GM19324 (cell line): ENCODE measurements at regions not wholly inside any gene's neighbourhood (a gene's known extent, or its start where the extent isn't known, plus 50 kb on each side); places are given as distances from the start of the nearest gene placed in this dataset.
"Not testable (repeated sequence)": the region's sequence is repeated elsewhere in the genome, so short reads cannot be mapped to it uniquely, and the experiment has no call there.

Experiments used
- ATAC-seq: cut with Tn5 transposase; IDR thresholded peaks from one replicate; pipeline ENCODE4 v1.9.1; 2021; ENCODE audit warnings: mild to moderate bottlenecking, moderate library complexity; ENCODE audit not compliant: unreplicated experiment, low FRiP score

DNA sequence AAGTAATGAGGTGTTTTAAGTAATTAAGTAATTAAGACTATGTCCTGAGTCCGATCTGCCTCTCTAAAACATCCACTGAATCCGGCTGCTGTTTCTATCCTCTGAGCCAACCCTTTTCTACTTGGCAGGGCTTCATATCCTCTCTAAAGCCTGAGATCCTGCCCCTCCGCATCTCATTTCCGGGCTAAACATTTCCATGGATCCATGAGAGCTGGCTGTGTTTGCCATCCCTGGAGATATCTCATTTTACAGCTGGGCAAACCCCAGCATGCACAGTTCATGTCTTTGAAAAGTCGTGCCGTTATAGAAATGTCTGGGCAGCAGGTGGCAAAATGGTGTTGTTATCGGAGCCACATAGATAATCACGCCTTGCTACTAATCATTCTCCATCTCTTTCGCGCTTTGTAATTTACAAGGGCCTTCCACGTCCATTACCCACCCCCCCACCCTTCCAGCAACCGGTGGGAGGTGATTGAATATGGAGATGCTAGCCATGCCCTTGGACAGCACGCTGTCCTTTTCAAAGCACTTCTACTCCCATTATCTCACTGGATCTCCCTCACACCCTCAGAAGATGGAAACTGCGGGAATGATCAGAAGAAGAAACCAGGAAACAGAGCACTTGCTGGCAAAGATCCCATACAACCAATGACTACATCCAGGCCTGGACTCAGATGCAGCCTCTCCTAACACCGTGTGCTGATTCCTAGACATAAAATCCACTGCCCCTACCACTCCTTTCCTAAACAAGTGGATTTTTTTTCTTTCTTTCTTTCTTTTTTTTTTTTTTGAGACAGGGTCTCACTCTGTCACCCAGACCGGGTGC lies 1189.2 kb downstream of the TYW1 start:
- no peak for ATAC-seq

- ATAC-seq: no peak
Measured at GRCh38 chr7:68187532-68187931, 1190.9 kb downstream of the TYW1 start.

GRCh38 chr7:68192941-68193340 lies 1196.3 kb downstream of the TYW1 start:
- ATAC-seq: no peak

DNA sequence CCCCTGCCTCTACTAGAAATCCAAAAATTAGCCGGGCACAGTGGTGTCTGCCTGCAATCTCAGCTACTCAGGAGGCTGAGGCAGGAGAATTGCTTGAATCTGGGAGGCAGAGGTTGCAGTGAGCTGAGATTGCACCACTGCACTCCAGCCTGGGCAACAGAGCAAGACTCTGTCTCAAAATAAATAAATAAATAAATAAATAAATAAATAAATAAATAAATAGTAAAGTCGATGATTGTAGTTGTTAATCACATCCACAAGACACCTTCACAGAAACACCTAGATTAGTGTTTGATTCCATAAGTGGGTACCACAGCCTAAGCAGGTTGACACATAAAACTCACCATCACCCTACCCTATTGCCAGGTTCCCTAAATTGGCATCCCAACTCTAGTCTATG lies 1199.0 kb downstream of the TYW1 start:
- not testable (repeated sequence) for ATAC-seq

GRCh38 chr7:68200051-68200670 lies 1203.5 kb downstream of the TYW1 start:
- ATAC-seq: no peak

- no peak for ATAC-seq
Measured at GRCh38 chr7:68203251-68203650, 1206.6 kb downstream of the TYW1 start.

- no peak for ATAC-seq
Measured at GRCh38 chr7:68205826-68206225, 1209.2 kb downstream of the TYW1 start.

- no peak for ATAC-seq
Measured at GRCh38 chr7:68206946-68207485, 1210.4 kb downstream of the TYW1 start.

GRCh38 chr7:68207676-68208075 lies 1211.0 kb downstream of the TYW1 start:
- ATAC-seq: no peak

DNA sequence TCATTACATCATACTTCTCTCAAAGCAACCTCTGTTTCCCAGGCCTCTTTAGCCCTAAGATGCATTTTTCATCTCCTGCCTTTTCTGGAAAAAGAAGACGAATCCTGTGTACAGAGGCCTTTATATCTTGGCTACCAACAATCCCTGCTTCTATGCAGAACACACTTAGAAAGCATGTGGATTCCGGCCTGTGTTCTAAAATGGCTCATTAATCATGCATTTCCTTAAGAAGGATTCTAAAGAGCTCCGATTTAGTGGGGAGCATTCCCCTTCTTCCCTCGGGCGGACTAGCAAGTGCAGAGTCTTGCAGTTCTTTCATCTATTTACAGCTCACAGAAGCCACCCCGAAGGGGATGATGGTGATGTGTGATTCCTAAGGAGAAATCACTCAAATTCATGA lies 1212.9 kb downstream of the TYW1 start:
- no peak for ATAC-seq

DNA sequence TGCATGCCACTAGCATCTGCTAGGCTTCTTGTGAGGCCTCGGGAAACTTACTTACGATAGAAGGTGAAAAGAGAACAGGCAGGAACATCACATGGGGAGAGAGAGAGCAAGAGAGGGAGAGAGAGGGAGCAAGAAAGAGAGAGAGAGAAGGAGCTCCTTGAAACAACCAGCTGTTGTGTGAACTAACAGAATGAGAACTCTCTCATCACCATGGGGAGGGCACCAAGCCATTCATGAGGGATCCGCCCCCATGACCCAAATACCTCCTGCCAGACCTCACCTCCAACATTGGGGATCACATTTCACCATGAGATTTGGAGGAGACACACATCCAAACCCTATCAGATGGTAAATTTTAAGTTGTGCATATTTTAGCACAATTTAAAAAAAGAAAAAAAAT lies 1217.2 kb downstream of the TYW1 start:
- ATAC-seq: no peak

GRCh38 chr7:68216051-68216450 lies 1219.4 kb downstream of the TYW1 start:
- no peak for ATAC-seq

- ATAC-seq: no peak
Measured at GRCh38 chr7:68217426-68217825, 1220.8 kb downstream of the TYW1 start.

DNA sequence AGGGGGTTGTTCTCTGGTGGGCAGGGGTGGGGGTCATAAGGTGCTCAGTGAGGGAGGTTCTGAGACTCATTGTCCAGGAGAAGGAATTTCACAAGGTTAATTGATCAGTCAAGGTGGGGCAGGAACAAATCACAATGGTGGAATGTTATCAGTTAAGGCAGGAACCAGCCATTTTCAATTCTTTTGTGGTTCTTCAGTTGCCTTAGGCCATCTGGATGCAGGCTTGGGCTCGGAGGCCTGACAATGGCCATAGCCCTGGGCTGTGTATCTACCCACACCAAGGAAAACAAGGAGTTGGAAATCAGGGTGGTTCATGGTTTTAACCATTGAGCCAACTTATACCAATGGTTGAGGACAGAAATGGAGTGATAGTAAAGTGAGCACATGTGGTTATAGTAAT lies 1221.8 kb downstream of the TYW1 start:
- ATAC-seq: no peak

GRCh38 chr7:68222311-68222710 lies 1225.7 kb downstream of the TYW1 start:
- ATAC-seq: no peak

DNA sequence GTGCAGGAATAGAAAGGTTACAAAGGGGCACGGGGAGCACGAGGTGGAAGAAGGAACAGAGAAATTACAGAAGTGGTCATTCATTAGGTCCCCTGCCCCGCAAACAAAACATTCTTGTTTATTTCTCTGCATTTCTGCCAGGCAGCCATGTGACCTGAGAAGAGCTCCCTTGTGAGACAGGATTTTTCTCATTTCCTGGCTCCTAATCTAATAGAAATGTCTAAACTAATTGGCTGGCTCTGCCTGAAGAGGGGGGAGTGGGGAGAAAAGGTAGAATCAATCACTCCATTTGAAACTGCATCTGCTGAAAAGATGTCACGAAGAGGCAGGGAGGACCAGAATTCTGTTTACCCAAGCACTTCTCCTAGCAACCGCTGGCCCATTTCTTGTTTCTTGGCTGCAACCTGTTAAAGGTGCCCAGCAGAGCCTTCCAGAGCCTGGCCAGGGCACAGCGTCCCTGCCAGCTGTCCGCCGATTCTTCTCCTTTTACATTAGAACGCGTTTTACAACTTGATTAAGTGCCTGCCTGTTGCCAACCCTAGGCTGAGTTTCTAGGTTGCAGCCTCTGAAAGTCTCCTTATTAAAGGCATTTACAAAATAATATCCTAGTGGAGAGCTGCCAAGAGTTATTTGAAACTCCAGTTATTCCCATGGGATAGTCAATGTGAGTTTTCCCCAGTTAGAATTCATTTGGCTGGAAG lies 1227.6 kb downstream of the TYW1 start:
- no peak for ATAC-seq

GRCh38 chr7:68231011-68231410 lies 1234.4 kb downstream of the TYW1 start:
- ATAC-seq: not testable (repeated sequence)

GRCh38 chr7:68235937-68236336 lies 1239.3 kb downstream of the TYW1 start:
- ATAC-seq: no peak

DNA sequence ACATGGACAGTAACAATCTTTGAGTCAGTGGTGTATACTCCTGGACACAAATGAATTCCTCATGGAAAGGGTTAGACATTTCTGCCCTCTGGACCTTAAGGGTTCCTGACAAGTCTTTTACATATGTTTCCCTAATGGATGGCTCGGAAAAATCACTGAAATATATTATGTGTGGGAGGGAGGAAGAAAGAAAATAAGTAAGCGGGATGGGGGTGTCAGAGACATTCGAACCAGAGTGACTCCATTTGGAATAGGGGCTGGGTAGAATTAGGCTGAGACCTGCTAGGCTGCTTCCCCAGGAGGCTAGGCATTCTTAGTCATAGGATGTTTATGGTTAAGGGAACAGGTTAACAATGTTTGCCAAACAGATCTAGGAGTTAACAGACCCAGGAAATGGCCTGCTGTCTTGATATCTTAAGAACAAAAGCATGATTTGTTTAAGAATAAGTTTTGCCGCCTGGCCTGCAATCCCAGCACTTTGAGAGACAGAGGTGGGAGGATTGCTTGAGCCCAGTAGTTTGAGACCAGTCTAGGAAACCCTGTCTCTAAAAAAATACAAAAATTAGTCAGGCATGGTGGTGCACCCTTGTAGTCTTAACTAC lies 1241.7 kb downstream of the TYW1 start:
- no peak for ATAC-seq

DNA sequence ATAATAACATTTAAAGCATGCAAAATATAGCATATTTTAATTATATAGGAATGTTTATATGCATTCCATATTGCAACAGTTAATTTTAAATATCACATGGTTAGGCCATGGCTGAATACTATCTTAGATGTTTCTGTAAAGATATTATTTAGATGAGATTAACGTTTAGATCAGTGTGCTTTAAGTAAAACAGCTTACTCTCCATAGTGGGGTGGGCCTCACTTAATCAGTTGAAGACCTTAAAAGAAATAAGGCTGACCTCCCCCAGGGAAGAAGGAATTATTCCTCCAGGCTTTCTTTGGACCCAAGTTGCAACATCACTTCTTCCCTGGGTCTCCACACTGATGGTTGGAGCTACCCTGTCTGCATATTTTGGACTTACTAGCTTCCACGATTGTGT lies 1246.5 kb downstream of the TYW1 start:
- no peak for ATAC-seq

- no peak for ATAC-seq
Measured at GRCh38 chr7:68244389-68244788, 1247.8 kb downstream of the TYW1 start.
